ENCODE measurements at regions not wholly inside any gene's neighbourhood (a gene's known extent, or its start where the extent isn't known, plus 50 kb on each side); places are given as distances from the start of the nearest gene placed in this dataset.

GRCh38 chr7:69318794-69319193 is 279.5 kb upstream of the AUTS2 start:
- intact Hi-C loops (cut with DNase I), result no loop called here
- 76 to 82% (median 77%) methylated on average over 10 of the region's 10 CpGs for WGBS, 3 donors
- no peak for TF ChIP-seq POLR2A (IDR thresholded peaks at IDR 0.05)
- TF ChIP-seq CTCF (IDR thresholded peaks at IDR 0.05), result no peak
- no peak for TF ChIP-seq EP300 (IDR thresholded peaks at IDR 0.05)
- H3K27me3 ChIP-seq, result no peaks in the 10 kb centered on the region
- no peak for DNase-seq
- H3K36me3 ChIP-seq, result no peaks in the 10 kb centered on the region
- H3K27ac ChIP-seq, result no peak overlapping the region
- no peak overlapping the region for H3K4me3 ChIP-seq
- no peaks in the 10 kb centered on the region for H3K4me1 ChIP-seq (ENCODE audit: insufficient read depth)
- no peaks in the 10 kb centered on the region for H3K9me3 ChIP-seq

DNA sequence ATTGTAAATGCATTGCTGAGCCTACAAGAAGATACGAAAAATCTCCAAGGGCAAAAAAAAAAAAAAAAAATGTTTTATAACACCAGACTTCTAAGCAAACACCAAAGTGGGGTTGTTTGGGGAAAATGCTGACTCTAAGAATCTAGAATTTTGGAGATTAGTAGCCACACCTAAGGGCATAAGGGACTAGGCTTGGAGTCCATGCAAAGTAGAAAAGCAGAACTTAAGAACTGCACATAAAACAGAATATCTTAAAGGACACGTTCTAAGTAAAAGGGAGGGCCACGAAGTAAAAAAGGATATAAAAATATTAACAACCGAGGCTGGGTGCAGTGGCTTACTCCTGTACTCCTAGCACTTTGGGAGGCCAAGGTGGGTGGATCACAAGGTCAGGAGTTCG is 269.8 kb upstream of the AUTS2 start:
- H3K4me1 ChIP-seq (ENCODE audit: insufficient read depth), result no peaks in the 10 kb centered on the region
- DNase-seq, result no peak

GRCh38 chr7:69334701-69335100 is 263.6 kb upstream of the AUTS2 start:
- Histone ChIP-seq H3K4me3 (no peak overlapping the region), H3K36me3 (no peaks in the 10 kb centered on the region), H3K27ac (no peak overlapping the region), H3K27me3 (no peaks in the 10 kb centered on the region), H3K4me1 (ENCODE audit: insufficient read depth) (no peaks in the 10 kb centered on the region), H3K9me3 (no peaks in the 10 kb centered on the region)
- DNase-seq, result no peak
- WGBS, 3 donors, result 31 to 52% (median 45%) methylated on average over 3 of the region's 3 CpGs
- intact Hi-C loops (cut with DNase I), result no loop called here
- TF ChIP-seq POLR2A (IDR thresholded peaks at IDR 0.05) (no peak), CTCF (IDR thresholded peaks at IDR 0.05) (no peak), EP300 (IDR thresholded peaks at IDR 0.05) (no peak)

More for the DNA sequence above, 269.8 kb upstream of the AUTS2 start:
- H3K4me3 ChIP-seq, result no peak overlapping the region
- no peak for TF ChIP-seq CTCF (IDR thresholded peaks at IDR 0.05)
- TF ChIP-seq POLR2A (IDR thresholded peaks at IDR 0.05), result no peak
- TF ChIP-seq EP300 (IDR thresholded peaks at IDR 0.05), result no peak
- H3K9me3 ChIP-seq, result no peaks in the 10 kb centered on the region
- 64 to 80% (median 71%) methylated on average over 5 of the region's 5 CpGs for WGBS, 3 donors
- no peak overlapping the region for H3K27ac ChIP-seq
- intact Hi-C loops (cut with DNase I), result loop anchor here in 1 of 4 donors (10.0 kb wide), 1 partner anchor 124 kb away; no protein-coding TSS in a partner anchor
- no peaks in the 10 kb centered on the region for H3K27me3 ChIP-seq
- no peaks in the 10 kb centered on the region for H3K36me3 ChIP-seq

- no peaks in the 10 kb centered on the region for H3K27me3 ChIP-seq
- intact Hi-C loops (cut with DNase I), result no loop called here
- WGBS, 3 donors, result 50 to 75% (median 51%) methylated on average over 8 of the region's 8 CpGs
- no peaks in the 10 kb centered on the region for H3K36me3 ChIP-seq
- TF ChIP-seq POLR2A (IDR thresholded peaks at IDR 0.05), result no peak
- TF ChIP-seq CTCF (IDR thresholded peaks at IDR 0.05), result no peak
- no peak for TF ChIP-seq EP300 (IDR thresholded peaks at IDR 0.05)
- H3K4me3 ChIP-seq, result no peak overlapping the region
- no peak for DNase-seq
- no peaks in the 10 kb centered on the region for H3K9me3 ChIP-seq
- no peaks in the 10 kb centered on the region for H3K4me1 ChIP-seq (ENCODE audit: insufficient read depth)
- no peak overlapping the region for H3K27ac ChIP-seq
Measured at GRCh38 chr7:69335331-69335730, 262.9 kb upstream of the AUTS2 start.

Data from ovary (tissue), 7 donors.